Fibroblast of mammary gland (primary cell): ENCODE measurements at regions not wholly inside any gene's neighbourhood (a gene's known extent, or its start where the extent isn't known, plus 50 kb on each side); places are given as distances from the start of the nearest gene placed in this dataset.
A peak's percentile ranks its signal among the peaks of the same experiment; 100 is the strongest.

Experiments used
- DNase-seq: peaks from one replicate; pipeline ENCODE4 v3.0.0-alpha.2; 2010; ENCODE audit warnings: low read depth
- H3K4me3 ChIP-seq: 2 replicates; pipeline ENCODE4 v1.5.1; 2011; ENCODE audit warnings: low read depth, mild to moderate bottlenecking, low read length, moderate library complexity; ENCODE audit not compliant: control insufficient read depth
- TF ChIP-seq, protein P1 (sequence below): conservative IDR thresholded peaks from 2 replicates; pipeline ENCODE4 v1.5.1; 2011; ENCODE audit warnings: low read depth, low read length, inconsistent platforms; ENCODE audit not compliant: control insufficient read depth, insufficient read depth

GRCh38 chr3:34022147-34022546 is 223.7 kb downstream of the PDCD6IP start:
- DNase-seq = no peak
- TF ChIP-seq, protein P1, sequence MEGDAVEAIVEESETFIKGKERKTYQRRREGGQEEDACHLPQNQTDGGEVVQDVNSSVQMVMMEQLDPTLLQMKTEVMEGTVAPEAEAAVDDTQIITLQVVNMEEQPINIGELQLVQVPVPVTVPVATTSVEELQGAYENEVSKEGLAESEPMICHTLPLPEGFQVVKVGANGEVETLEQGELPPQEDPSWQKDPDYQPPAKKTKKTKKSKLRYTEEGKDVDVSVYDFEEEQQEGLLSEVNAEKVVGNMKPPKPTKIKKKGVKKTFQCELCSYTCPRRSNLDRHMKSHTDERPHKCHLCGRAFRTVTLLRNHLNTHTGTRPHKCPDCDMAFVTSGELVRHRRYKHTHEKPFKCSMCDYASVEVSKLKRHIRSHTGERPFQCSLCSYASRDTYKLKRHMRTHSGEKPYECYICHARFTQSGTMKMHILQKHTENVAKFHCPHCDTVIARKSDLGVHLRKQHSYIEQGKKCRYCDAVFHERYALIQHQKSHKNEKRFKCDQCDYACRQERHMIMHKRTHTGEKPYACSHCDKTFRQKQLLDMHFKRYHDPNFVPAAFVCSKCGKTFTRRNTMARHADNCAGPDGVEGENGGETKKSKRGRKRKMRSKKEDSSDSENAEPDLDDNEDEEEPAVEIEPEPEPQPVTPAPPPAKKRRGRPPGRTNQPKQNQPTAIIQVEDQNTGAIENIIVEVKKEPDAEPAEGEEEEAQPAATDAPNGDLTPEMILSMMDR = no peak
- no peak overlapping the region for H3K4me3 ChIP-seq

DNA sequence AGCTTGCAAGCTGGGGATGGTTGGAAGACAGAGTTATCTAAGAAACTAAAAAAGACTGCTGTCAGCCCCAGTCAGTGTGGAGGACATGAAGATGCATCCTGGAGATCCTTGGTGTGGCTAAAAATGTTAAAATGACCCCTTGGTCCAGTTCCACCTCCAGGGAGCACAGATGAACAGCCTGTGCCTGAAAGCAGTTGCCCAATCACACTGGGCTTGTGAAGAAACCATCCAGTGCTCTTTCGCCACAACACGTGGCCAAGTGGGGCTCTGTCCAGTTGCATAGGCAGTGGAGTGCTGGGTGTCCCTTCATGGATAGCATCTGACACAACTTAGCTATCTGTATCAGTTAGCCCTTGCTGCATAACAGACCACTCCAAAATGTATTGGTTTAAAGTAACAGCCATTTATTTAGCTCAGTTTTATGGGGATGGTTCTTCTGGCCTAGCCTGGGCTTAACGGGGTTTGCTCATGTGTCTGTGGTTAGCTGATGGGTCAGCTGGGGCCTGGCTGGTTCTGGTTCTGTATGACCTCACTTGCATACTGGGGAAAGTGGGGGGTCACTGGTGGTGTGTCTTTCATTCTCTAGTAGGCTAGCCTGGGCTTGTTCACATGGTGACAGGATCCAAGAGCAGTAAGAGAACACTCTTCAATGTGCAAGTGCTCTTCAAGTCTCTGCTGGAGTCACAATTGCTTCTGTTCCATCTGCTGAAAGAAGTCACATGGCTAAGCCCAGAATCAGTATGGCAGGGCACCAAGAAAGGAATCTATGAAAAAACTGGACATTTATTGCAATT is 226.2 kb downstream of the PDCD6IP start:
- TF ChIP-seq, protein P1 = no peak
- DNase-seq = peak; percentile 49
- H3K4me3 ChIP-seq = no peak overlapping the region

GRCh38 chr3:34033839-34034238 is 235.4 kb downstream of the PDCD6IP start:
- TF ChIP-seq, protein P1 = no peak
- DNase-seq = no peak
- no peak overlapping the region for H3K4me3 ChIP-seq

GRCh38 chr3:34034840-34035239 is 236.4 kb downstream of the PDCD6IP start:
- no peak for DNase-seq
- H3K4me3 ChIP-seq = no peak overlapping the region
- TF ChIP-seq, protein P1 = no peak

GRCh38 chr3:34035775-34036174 is 237.3 kb downstream of the PDCD6IP start:
- no peak for DNase-seq
- TF ChIP-seq, protein P1 = no peak
- no peak overlapping the region for H3K4me3 ChIP-seq

DNA sequence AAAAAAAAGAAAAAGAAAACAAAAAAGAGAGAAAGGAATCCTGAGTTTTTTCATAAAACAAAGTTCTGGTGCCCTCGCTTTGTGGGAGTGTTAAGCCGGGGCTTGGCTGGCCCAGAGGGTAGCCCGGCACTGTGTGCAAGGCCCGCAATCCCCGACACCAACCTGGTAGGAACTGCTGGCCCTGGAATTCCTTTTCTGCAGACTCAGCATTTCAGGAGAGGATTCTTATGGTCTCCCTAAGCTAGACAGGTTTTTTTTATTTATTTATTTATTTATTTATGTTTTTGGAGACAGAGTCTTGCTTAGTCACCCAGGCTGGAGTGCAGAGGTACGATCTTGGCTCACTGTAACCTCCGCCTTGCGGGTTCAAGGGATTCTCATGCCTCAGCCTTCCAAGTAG is 238.8 kb downstream of the PDCD6IP start:
- no peak for DNase-seq
- TF ChIP-seq, protein P1 = no peak
- no peak overlapping the region for H3K4me3 ChIP-seq

DNA sequence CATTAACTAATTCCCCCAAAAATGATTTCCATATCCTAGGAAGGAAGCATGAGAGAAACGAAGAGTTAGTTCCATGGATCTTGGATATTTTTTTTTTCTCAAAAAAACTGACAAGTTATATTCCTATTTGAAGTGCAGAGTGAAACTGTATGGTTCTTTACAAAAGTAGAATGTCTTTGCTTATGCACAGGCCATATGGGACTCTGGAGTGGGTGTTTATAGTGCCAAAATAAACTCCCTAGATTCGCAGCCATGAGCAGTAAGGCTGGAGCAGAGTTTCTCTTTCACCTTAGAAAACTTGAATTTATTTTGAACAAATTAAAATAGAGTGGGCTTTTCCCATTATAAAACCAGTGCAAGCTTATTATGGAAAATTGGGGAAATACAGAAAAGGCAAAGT is 239.7 kb downstream of the PDCD6IP start:
- no peak overlapping the region for H3K4me3 ChIP-seq
- TF ChIP-seq, protein P1 = no peak
- no peak for DNase-seq
